ENCODE measurements at regions not wholly inside any gene's neighbourhood (a gene's known extent, or its start where the extent isn't known, plus 50 kb on each side); places are given as distances from the start of the nearest gene placed in this dataset.

- no peak for DNase-seq
Observed at GRCh38 chr15:95911570-95912279, 418.8 kb upstream of the NR2F2 start.

GRCh38 chr15:95912280-95912625, 418.2 kb upstream of the NR2F2 start:
- no peak for DNase-seq

GRCh38 chr15:95912728-95913127, 417.8 kb upstream of the NR2F2 start:
- no peak for DNase-seq

GRCh38 chr15:95916568-95916967, 413.9 kb upstream of the NR2F2 start:
- no peak for DNase-seq

GRCh38 chr15:95918525-95918924, 412.0 kb upstream of the NR2F2 start:
- no peak for DNase-seq

GRCh38 chr15:95919460-95919859, 411.0 kb upstream of the NR2F2 start:
- no peak for DNase-seq

- no peak for DNase-seq
Observed at GRCh38 chr15:95921404-95921803, 409.1 kb upstream of the NR2F2 start.

GRCh38 chr15:95922431-95922830, 408.1 kb upstream of the NR2F2 start:
- no peak for DNase-seq

GRCh38 chr15:95923792-95924191, 406.7 kb upstream of the NR2F2 start:
- DNase-seq, result no peak

GRCh38 chr15:95928822-95929221, 401.7 kb upstream of the NR2F2 start:
- DNase-seq, result no peak

- no peak for DNase-seq
Observed at GRCh38 chr15:95929232-95929846, 401.2 kb upstream of the NR2F2 start.

- no peak for DNase-seq
Observed at GRCh38 chr15:95930659-95931375, 399.7 kb upstream of the NR2F2 start.

- DNase-seq, result no peak
Observed at GRCh38 chr15:95931619-95932018, 398.9 kb upstream of the NR2F2 start.

GRCh38 chr15:95932141-95932540, 398.4 kb upstream of the NR2F2 start:
- DNase-seq, result no peak

- no peak for DNase-seq
Observed at GRCh38 chr15:95932676-95933075, 397.8 kb upstream of the NR2F2 start.

GRCh38 chr15:95935852-95936251, 394.6 kb upstream of the NR2F2 start:
- DNase-seq, result no peak

- DNase-seq, result no peak
Observed at GRCh38 chr15:95937128-95937528, 393.4 kb upstream of the NR2F2 start.

- no peak for DNase-seq
Observed at GRCh38 chr15:95940431-95940985, 390.0 kb upstream of the NR2F2 start.

GRCh38 chr15:95944193-95944592, 386.3 kb upstream of the NR2F2 start:
- no peak for DNase-seq

GRCh38 chr15:95944661-95945255, 385.7 kb upstream of the NR2F2 start:
- no peak for DNase-seq

GRCh38 chr15:95946241-95946640, 384.3 kb upstream of the NR2F2 start:
- DNase-seq, result no peak

- DNase-seq, result no peak
Observed at GRCh38 chr15:95946926-95947325, 383.6 kb upstream of the NR2F2 start.

- DNase-seq, result no peak
Observed at GRCh38 chr15:95948411-95948810, 382.1 kb upstream of the NR2F2 start.

- no peak for DNase-seq
Observed at GRCh38 chr15:95953032-95953431, 377.5 kb upstream of the NR2F2 start.
